ENCODE measurements at regions not wholly inside any gene's neighbourhood (a gene's known extent, or its start where the extent isn't known, plus 50 kb on each side); places are given as distances from the start of the nearest gene placed in this dataset.

GRCh38 chr4:151955721-151956380, 195.0 kb upstream of the GATB start:
- no peak for DNase-seq (ENCODE audit: low read depth)
- no peak for TF ChIP-seq POLR2A (IDR thresholded peaks at IDR 0.05; ENCODE audit: extremely low read depth, insufficient read length)
- TF ChIP-seq MYC (IDR thresholded peaks at IDR 0.05; ENCODE audit: low read depth, low read length) = no peak
- TF ChIP-seq MAX (IDR thresholded peaks at IDR 0.05; ENCODE audit: low read depth, low read length) = no peak
- TF ChIP-seq CTCF (IDR thresholded peaks at IDR 0.05; ENCODE audit: low read depth, low read length) = no peak
- no peak overlapping the region for H3K4me3 ChIP-seq (ENCODE audit: low read depth, low read length)

- TF ChIP-seq MAX (IDR thresholded peaks at IDR 0.05; ENCODE audit: low read depth, low read length) (no peak), POLR2A (IDR thresholded peaks at IDR 0.05; ENCODE audit: extremely low read depth, insufficient read length) (no peak), MYC (IDR thresholded peaks at IDR 0.05; ENCODE audit: low read depth, low read length) (no peak), CTCF (IDR thresholded peaks at IDR 0.05; ENCODE audit: low read depth, low read length) (no peak)
- DNase-seq (ENCODE audit: low read depth) = no peak
- H3K4me3 ChIP-seq (ENCODE audit: low read depth, low read length) = no peak overlapping the region
These were observed 193.1 kb upstream of the GATB start for GRCh38 chr4:151953795-151954372.

GRCh38 chr4:151953312-151953711, 192.5 kb upstream of the GATB start:
- H3K4me3 ChIP-seq (ENCODE audit: low read depth, low read length) = no peak overlapping the region
- DNase-seq (ENCODE audit: low read depth) = no peak
- TF ChIP-seq CTCF (IDR thresholded peaks at IDR 0.05; ENCODE audit: low read depth, low read length) (no peak), POLR2A (IDR thresholded peaks at IDR 0.05; ENCODE audit: extremely low read depth, insufficient read length) (no peak), MYC (IDR thresholded peaks at IDR 0.05; ENCODE audit: low read depth, low read length) (no peak), MAX (IDR thresholded peaks at IDR 0.05; ENCODE audit: low read depth, low read length) (no peak)

- TF ChIP-seq CTCF (IDR thresholded peaks at IDR 0.05; ENCODE audit: low read depth, low read length) = no peak
- no peak for TF ChIP-seq MYC (IDR thresholded peaks at IDR 0.05; ENCODE audit: low read depth, low read length)
- H3K4me3 ChIP-seq (ENCODE audit: low read depth, low read length) = no peak overlapping the region
- no peak for DNase-seq (ENCODE audit: low read depth)
These were observed 192.0 kb upstream of the GATB start for GRCh38 chr4:151952711-151953254.

- no peak for TF ChIP-seq MAX (IDR thresholded peaks at IDR 0.05; ENCODE audit: low read depth, low read length)
- TF ChIP-seq POLR2A (IDR thresholded peaks at IDR 0.05; ENCODE audit: extremely low read depth, insufficient read length) = no peak
- no peak for TF ChIP-seq MYC (IDR thresholded peaks at IDR 0.05; ENCODE audit: low read depth, low read length)
- TF ChIP-seq CTCF (IDR thresholded peaks at IDR 0.05; ENCODE audit: low read depth, low read length) = no peak
- DNase-seq (ENCODE audit: low read depth) = no peak
- H3K4me3 ChIP-seq (ENCODE audit: low read depth, low read length) = no peak overlapping the region
These were observed 191.3 kb upstream of the GATB start for GRCh38 chr4:151952137-151952536.

All from NB4 (cell line).